ENCODE measurements at regions not wholly inside any gene's neighbourhood (a gene's known extent, or its start where the extent isn't known, plus 50 kb on each side); places are given as distances from the start of the nearest gene placed in this dataset.

DNA sequence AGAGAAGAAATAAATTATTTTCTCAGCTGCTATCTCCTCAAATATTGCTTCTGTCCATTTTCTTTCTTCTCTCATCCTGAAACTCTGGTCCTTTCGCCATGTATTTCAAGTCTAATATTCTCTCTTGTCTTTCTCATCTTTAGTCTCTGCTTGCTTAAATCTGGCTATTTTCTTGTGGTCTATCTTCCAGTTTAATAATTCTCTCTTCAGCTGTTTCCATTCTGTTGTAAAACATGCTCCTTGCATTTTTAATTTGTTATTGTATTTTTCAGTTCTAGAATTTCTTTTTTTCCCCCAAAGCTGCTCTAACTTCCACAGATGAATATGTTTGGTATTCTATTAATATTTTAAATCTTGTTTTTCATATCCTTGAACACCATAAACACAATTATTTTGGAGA lies 70.1 kb upstream of the TMPRSS2 start:
- Histone ChIP-seq H3K9ac (ENCODE audit: insufficient read depth, low read depth, low read length) (no peak overlapping the region), H3K27me3 (ENCODE audit: control insufficient read depth in 1 of 2, insufficient read depth in 2 of 2, low read length in 2 of 2) (no peaks in the 10 kb centered on the region; a peak in 1 of 5 replicates), H3K27ac (ENCODE audit: extremely low read length, insufficient read depth, low read length) (no peak overlapping the region), H3K4me2 (ENCODE audit: low read depth, low read length) (no peak overlapping the region), H2AFZ (ENCODE audit: low read length) (no peak overlapping the region), H3K9me3 (ENCODE audit: low read length) (peaks cover 14% of the 10 kb centered on the region), H3K36me3 (replicated peaks in 1 of 2; ENCODE audit: control insufficient read depth in 1 of 2, insufficient read depth in 2 of 2, low read length in 2 of 2) (no peaks in the 10 kb centered on the region), H3K4me3 (replicated peaks in 1 of 3; ENCODE audit: insufficient read depth in 1 of 3, low read depth in 2 of 3, low read length in 3 of 3) (no peak overlapping the region), H3K4me1 (ENCODE audit: insufficient read depth, low read length) (peaks cover 35% of the 10 kb centered on the region), H4K20me1 (ENCODE audit: insufficient read depth, low read length) (no peaks in the 10 kb centered on the region), H3K79me2 (ENCODE audit: insufficient read depth, low read length) (no peaks in the 10 kb centered on the region)
- DNase-seq (ENCODE audit: low spot score) = no peak
- CTCF ChIA-PET (ENCODE audit: low intra/inter-chr PET ratio, low total read pairs) = no interaction called here
- ATAC-seq = no peak
- in situ Hi-C loops (cut with HindIII; ENCODE audit: extremely low pct_ligation_motif_present, low pct_unique_long_range_greater_than_20kb) (no loop called here), intact Hi-C loops (cut with micrococcal nuclease; ENCODE audit: unreplicated experiment) (no loop called here)
- no peak for FAIRE-seq
- POLR2A ChIA-PET = no interaction called here
- TF ChIP-seq ZFP82 (CRISPR knock-in tag; IDR thresholded peaks at IDR 0.05; ENCODE audit: borderline replicate concordance) = peak; percentile 76
- no peak for TF ChIP-seq ATF1 (CRISPR knock-in tag; IDR thresholded peaks at IDR 0.05)
- 60% methylated on average over 1 of the region's 1 CpG for WGBS (ENCODE audit: low lambda C conversion rate)
- BruUV-seq (replicated peaks) = no TSS peak

DNA sequence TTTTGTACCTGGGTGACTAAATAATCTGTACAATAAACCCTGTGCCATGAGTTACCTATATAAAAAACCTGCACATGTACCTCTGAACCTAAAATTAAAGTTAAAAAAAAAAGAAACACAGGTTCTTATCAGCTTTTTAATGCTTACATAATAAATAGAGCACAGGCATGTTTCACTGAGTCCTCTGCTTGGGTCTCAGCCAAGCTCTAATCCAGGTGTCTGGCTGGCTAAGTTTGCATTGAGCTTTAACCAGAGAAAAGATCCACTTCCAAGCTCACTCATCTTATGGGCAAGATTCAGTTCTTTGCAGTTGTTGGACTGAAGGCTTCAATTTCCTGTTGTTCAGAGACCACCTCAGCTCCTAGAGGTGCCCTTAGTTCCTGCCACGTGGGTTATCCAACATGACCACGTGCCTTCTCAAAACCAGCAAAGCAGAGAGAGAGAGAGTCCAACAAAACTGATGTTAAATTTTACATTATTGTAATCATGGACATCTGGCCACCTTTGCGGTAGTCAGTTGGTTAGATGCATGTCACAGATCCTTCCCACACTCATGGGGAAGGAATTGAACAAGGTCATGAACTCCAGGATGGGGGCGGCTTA lies 68.2 kb upstream of the TMPRSS2 start:
- no peaks in the 10 kb centered on the region; a peak in 1 of 5 replicates for H3K27me3 ChIP-seq (ENCODE audit: control insufficient read depth in 1 of 2, insufficient read depth in 2 of 2, low read length in 2 of 2)
- no peak overlapping the region for H3K9ac ChIP-seq (ENCODE audit: insufficient read depth, low read depth, low read length)
- in situ Hi-C loops (cut with HindIII; ENCODE audit: extremely low pct_ligation_motif_present, low pct_unique_long_range_greater_than_20kb) = no loop called here
- no peak overlapping the region for H3K27ac ChIP-seq (ENCODE audit: extremely low read length, insufficient read depth, low read length)
- no peaks in the 10 kb centered on the region for H3K36me3 ChIP-seq (replicated peaks in 1 of 2; ENCODE audit: control insufficient read depth in 1 of 2, insufficient read depth in 2 of 2, low read length in 2 of 2)
- WGBS (ENCODE audit: low lambda C conversion rate) = 26% methylated on average over 4 of the region's 4 CpGs
- no peak for FAIRE-seq
- H3K9me3 ChIP-seq (ENCODE audit: low read length) = peaks cover 14% of the 10 kb centered on the region
- H3K4me1 ChIP-seq (ENCODE audit: insufficient read depth, low read length) = peaks cover 22% of the 10 kb centered on the region
- no peak overlapping the region for H3K4me3 ChIP-seq (replicated peaks in 1 of 3; ENCODE audit: insufficient read depth in 1 of 3, low read depth in 2 of 3, low read length in 3 of 3)
- no TSS peak for BruUV-seq (replicated peaks)
- POLR2A ChIA-PET = no interaction called here
- no peak overlapping the region for H3K4me2 ChIP-seq (ENCODE audit: low read depth, low read length)
- intact Hi-C loops (cut with micrococcal nuclease; ENCODE audit: unreplicated experiment) = no loop called here
- no peaks in the 10 kb centered on the region for H3K79me2 ChIP-seq (ENCODE audit: insufficient read depth, low read length)
- no peak for ATAC-seq
- H2AFZ ChIP-seq (ENCODE audit: low read length) = no peak overlapping the region
- TF ChIP-seq ZNF12 (CRISPR knock-in tag; IDR thresholded peaks at IDR 0.05) = no peak
- no peak for TF ChIP-seq DDIT3 (CRISPR knock-in tag; IDR thresholded peaks at IDR 0.05)
- TF ChIP-seq, protein P1, sequence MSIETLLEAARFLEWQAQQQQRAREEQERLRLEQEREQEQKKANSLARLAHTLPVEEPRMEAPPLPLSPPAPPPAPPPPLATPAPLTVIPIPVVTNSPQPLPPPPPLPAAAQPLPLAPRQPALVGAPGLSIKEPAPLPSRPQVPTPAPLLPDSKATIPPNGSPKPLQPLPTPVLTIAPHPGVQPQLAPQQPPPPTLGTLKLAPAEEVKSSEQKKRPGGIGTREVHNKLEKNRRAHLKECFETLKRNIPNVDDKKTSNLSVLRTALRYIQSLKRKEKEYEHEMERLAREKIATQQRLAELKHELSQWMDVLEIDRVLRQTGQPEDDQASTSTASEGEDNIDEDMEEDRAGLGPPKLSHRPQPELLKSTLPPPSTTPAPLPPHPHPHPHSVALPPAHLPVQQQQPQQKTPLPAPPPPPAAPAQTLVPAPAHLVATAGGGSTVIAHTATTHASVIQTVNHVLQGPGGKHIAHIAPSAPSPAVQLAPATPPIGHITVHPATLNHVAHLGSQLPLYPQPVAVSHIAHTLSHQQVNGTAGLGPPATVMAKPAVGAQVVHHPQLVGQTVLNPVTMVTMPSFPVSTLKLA (IDR thresholded peaks at IDR 0.05) = peak; percentile 99
- TF ChIP-seq KAT2B (IDR thresholded peaks at IDR 0.05; ENCODE audit: borderline replicate concordance, low read depth, low read length) = no peak
- no peak for TF ChIP-seq ZNF234 (CRISPR knock-in tag; conservative IDR thresholded peaks at IDR 0.05)
- TF ChIP-seq ZNF296 (CRISPR knock-in tag; conservative IDR thresholded peaks at IDR 0.05) = no peak
- TF ChIP-seq ZNF557 (CRISPR knock-in tag; IDR thresholded peaks at IDR 0.05) = no peak
- TF ChIP-seq TGIF2 (CRISPR knock-in tag; IDR thresholded peaks at IDR 0.05) = no peak
- DNase-seq (ENCODE audit: low spot score) = no peak
- H4K20me1 ChIP-seq (ENCODE audit: insufficient read depth, low read length) = no peaks in the 10 kb centered on the region
- CTCF ChIA-PET (ENCODE audit: low intra/inter-chr PET ratio, low total read pairs) = no interaction called here

Measured in HepG2 (cell line).